DLD1 (cell line): ENCODE measurements at regions not wholly inside any gene's neighbourhood (a gene's known extent, or its start where the extent isn't known, plus 50 kb on each side); places are given as distances from the start of the nearest gene placed in this dataset.

ENCODE experiments used
- in situ Hi-C: cut with HindIII; loops from 2 replicates; pipeline ENCODE4 v1.10.0; 2017; ENCODE audit warnings: low sequenced_read_pairs

DNA sequence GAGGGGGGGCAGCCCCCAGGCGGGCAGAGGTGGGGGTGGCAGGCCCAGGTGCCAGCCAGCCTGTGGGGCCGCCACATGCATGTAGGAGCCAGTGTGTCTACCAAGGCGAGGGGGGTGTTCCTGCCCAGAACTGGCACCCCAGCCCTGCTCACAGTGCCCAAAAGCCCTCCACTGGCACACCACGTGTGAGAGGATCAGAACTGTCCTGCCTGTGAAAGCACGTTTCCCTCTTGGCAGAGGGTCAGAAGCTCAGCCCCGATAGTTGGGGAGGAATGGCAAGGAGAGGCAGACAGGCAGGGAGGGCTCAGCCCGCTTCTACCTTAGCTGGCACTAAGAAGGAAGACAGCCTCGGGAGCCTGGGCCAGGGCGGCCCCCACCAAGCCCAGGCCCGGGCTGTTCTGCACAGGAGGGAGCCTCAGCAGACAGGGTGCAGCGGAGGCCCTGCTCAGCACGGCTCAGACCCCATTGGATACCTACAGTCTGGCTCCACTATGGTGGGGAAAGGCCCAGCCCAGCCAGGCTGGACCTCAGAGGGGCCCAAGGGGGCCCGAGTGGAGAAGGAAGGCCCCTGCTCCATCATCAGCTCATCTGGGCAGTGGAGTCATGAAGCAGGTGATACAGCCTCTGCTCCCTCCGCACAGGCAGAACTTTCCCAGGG, 84.8 kb upstream of the LINGO1 start:
- in situ Hi-C loops = no loop called here

- in situ Hi-C loops = no loop called here
These were observed 84.1 kb upstream of the LINGO1 start for GRCh38 chr15:77716632-77717332.

- in situ Hi-C loops = no loop called here
These were observed 83.1 kb upstream of the LINGO1 start for GRCh38 chr15:77715860-77716259.

- in situ Hi-C loops = no loop called here
These were observed 82.3 kb upstream of the LINGO1 start for GRCh38 chr15:77715051-77715450.

GRCh38 chr15:77714555-77714954, 81.8 kb upstream of the LINGO1 start:
- in situ Hi-C loops = no loop called here

GRCh38 chr15:77714023-77714422, 81.3 kb upstream of the LINGO1 start:
- in situ Hi-C loops = no loop called here

GRCh38 chr15:77713281-77713680, 80.6 kb upstream of the LINGO1 start:
- in situ Hi-C loops = no loop called here

DNA sequence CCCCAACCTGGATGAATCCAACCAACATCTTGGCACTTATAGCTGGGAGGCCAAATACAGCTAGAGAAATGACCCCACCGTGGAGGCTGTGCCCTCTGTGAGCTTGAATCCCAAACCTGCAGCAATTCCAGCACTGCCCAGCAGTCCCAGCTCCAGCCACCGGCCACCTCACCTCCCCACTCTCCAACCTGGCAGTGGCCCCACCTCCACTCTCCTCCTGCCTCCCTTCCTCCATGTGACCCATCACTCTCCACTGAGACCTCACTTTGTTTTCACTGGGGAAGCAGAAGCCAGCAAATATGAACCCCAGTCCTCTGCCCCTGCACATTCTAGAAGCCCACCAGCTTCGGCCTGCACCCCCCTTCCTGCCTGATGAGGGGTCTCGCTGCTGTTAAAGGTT, 79.7 kb upstream of the LINGO1 start:
- in situ Hi-C loops = no loop called here

GRCh38 chr15:77710637-77711036, 77.9 kb upstream of the LINGO1 start:
- in situ Hi-C loops = no loop called here

DNA sequence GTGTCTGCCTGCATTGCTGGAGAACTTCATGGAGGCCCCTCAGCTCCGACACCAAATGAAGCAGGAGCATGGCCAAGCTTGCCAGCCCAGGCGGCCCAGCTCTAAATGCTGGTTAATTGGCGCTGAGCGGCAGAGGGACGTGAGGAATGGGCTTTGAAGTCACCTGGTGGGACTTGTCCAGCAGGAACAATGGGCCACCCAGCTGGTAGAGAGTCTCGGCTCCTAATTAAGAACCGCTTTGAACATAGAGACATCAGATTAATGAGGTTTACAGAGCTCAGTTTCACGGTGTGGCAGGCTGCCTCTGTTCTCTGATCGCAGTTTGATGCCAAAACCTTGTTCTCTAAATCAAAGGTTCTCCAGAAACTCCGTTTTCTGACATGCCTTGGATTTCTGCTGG, 77.5 kb upstream of the LINGO1 start:
- in situ Hi-C loops = no loop called here

GRCh38 chr15:77709135-77709886, 76.6 kb upstream of the LINGO1 start:
- in situ Hi-C loops = no loop called here

GRCh38 chr15:77706482-77707244, 74.0 kb upstream of the LINGO1 start:
- in situ Hi-C loops = no loop called here

GRCh38 chr15:77702211-77702957, 69.7 kb upstream of the LINGO1 start:
- in situ Hi-C loops = no loop called here

DNA sequence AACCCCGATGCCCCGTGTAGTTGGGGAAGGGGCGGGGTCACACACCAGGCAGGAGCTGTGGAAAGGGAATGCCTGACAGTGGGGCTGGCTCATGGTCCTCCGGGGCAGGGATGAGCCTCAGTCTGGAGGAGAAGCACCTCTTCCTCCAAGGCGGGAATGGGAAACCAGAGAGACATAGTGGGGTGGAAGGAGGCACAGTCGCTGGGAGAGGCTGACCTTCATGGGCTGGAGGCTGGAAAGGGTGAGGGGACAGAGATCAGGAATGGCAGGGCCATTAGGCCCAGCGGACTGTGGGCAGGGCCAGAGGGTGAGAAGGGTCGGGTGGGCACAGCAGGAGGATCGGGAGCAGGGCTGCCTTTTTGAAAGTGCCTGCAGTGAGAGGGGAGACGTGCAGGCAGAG, 65.8 kb upstream of the LINGO1 start:
- in situ Hi-C loops = no loop called here

- in situ Hi-C loops = no loop called here
These were observed 65.2 kb upstream of the LINGO1 start for GRCh38 chr15:77697893-77698292.

DNA sequence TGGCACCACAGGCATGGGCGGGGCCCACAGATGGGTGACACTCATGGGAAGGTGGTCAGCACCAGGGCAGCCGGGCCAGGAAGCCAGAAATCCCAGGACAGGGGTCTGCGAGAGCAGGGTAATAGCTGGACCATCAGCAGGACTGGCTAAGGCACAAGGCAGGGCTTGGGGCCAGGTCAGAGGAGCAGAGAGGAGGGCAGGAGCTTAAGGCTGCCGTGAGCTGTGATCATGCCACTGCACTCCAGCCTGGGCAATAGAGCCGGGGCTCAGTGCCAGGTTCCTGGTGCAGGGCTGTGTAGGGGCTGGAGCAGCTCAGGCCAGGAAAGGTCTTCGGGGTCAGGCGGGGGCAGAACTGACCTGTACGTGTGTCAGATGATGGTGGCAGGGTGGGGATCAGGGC, 64.2 kb upstream of the LINGO1 start:
- in situ Hi-C loops = no loop called here

- in situ Hi-C loops = no loop called here
These were observed 63.4 kb upstream of the LINGO1 start for GRCh38 chr15:77695961-77696582.

DNA sequence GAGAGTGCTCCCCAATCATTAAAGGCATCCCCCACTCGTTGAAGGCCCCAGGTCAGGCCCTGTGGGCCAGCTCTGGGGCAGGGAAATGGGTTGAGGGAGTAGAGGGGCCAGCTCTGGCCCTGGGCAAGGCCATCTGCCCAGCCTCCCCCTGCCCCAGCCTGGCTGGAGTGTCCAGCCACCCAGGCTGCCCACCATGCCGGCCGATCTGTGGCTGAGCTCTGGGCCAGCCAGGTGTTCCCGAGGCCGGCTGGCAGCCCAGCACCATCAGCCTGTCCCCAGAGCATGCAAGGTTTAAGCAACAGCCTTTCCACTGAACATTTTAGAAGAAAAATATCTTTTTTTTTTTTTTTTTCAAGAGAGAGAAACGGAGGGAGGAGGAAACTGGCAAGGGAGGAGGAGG, 62.8 kb upstream of the LINGO1 start:
- in situ Hi-C loops = no loop called here

DNA sequence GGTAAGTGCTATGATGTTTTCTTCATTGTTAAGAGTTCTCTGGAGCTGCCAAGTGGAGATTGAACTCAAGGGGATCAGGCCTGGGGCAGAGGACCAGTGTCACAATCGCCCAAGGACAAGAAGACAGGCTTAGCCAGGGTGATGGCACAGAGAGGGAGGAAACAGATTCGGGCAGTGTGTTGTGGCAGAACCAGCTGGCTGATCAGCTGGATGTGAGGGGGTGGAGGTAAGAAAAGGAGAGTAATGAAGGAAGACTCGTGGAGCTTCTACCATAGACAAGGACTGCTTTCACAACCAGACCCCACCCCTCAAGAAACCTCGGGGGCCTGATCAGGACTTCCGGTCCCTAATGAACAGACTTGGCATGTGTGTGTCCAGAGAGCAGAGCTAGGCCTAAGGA, 60.9 kb upstream of the LINGO1 start:
- in situ Hi-C loops = no loop called here

- in situ Hi-C loops = no loop called here
These were observed 59.9 kb upstream of the LINGO1 start for GRCh38 chr15:77692614-77693013.
